Memory B cell (primary cell): ENCODE measurements at regions not wholly inside any gene's neighbourhood (a gene's known extent, or its start where the extent isn't known, plus 50 kb on each side); places are given as distances from the start of the nearest gene placed in this dataset.

Experiments
- ATAC-seq: fragments of 150-1000 bp; cut with Tn5 transposase; 2 replicates; pipeline ENCODE4 v1.10.0; 2021; ENCODE audit warnings: low read depth, mild to moderate bottlenecking, moderate library complexity
- DNase-seq, 2 donors: peaks; one replicate each; pipeline ENCODE4 v3.0.0; 2022; ENCODE audit warnings: low spot score in 2 of 2
- H3K27ac Mint-ChIP-seq: one replicate; pipeline ENCODE4 v1.8.0; 2022; ENCODE audit warnings: mild to moderate bottlenecking, moderate library complexity, mixed read lengths
- H3K27me3 Mint-ChIP-seq: one replicate; pipeline ENCODE4 v1.8.0; 2022; ENCODE audit warnings: mixed read lengths
- H3K36me3 Mint-ChIP-seq: one replicate; pipeline ENCODE4 v1.8.0; 2022; ENCODE audit warnings: mild to moderate bottlenecking, mixed read lengths
- H3K4me1 Mint-ChIP-seq: one replicate; pipeline ENCODE4 v1.8.0; 2022; ENCODE audit warnings: mixed read lengths
- H3K4me3 Mint-ChIP-seq: one replicate; pipeline ENCODE4 v1.8.0; 2022; ENCODE audit warnings: mild to moderate bottlenecking, moderate library complexity, mixed read lengths
- H3K9me3 Mint-ChIP-seq: one replicate; pipeline ENCODE4 v1.8.0; 2022; ENCODE audit warnings: mixed read lengths

DNA sequence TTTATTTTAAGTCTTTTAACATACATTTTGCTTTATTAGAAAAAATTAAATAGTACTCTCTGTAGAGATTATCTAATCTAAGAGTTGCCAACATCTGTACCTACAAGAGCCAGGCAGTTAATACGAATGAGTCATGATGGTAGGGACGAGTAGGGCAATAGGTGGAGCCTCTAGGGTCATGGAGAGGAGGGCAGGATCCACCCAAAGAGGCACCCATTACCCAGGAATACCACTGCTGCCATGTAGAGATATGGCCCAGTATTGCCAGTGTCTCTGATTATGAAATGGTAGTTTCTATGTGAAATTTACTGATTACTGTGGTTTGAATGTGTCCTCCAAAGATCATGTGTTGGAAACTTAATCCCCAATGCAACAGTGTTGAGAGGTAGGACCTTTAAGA lies 170.4 kb downstream of the PIK3R1 start:
- Mint-ChIP-seq H3K27ac (no peak overlapping the region), H3K27me3 (peaks cover 5% of the 10 kb centered on the region), H3K4me1 (no peaks in the 10 kb centered on the region), H3K9me3 (no peaks in the 10 kb centered on the region), H3K36me3 (no peaks in the 10 kb centered on the region), H3K4me3 (no peak overlapping the region)
- ATAC-seq (no peak), DNase-seq (no peak)

- Mint-ChIP-seq H3K4me1 (no peaks in the 10 kb centered on the region), H3K36me3 (no peaks in the 10 kb centered on the region), H3K27ac (no peak overlapping the region), H3K27me3 (peaks cover 5% of the 10 kb centered on the region), H3K9me3 (peaks cover 2% of the 10 kb centered on the region), H3K4me3 (no peak overlapping the region)
- ATAC-seq (no peak), DNase-seq (no peak)
Observed at GRCh38 chr5:68387074-68387796, 171.7 kb downstream of the PIK3R1 start.

- DNase-seq (no peak), ATAC-seq (no peak)
- H3K36me3 Mint-ChIP-seq, result no peaks in the 10 kb centered on the region
- H3K27me3 Mint-ChIP-seq, result peaks cover 5% of the 10 kb centered on the region
- H3K4me1 Mint-ChIP-seq, result peaks cover 4% of the 10 kb centered on the region
- H3K9me3 Mint-ChIP-seq, result peaks cover 2% of the 10 kb centered on the region
- no peak overlapping the region for H3K4me3 Mint-ChIP-seq
- H3K27ac Mint-ChIP-seq, result no peak overlapping the region
Observed at GRCh38 chr5:68389618-68390017, 174.1 kb downstream of the PIK3R1 start.

DNA sequence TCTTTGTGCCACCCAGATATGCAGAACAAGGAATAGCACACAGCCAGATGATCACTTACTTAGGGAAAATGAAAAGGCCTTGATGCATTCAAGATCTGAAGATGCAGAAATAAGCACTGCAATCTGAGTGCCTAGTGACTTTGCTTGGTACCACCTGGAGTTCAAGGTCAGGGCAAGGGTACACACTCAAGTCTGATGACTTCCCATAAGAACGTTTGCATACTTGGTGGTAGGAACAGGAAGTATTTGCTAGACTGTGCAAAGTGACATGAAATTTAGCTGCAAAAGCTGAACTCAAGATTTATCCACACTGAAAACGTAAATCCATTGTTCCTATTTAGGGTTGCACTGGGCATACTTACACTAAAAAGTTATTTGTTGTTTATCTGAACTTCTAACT lies 177.1 kb downstream of the PIK3R1 start:
- Mint-ChIP-seq H3K4me1 (peaks cover 4% of the 10 kb centered on the region), H3K4me3 (no peak overlapping the region), H3K36me3 (peaks cover 2% of the 10 kb centered on the region), H3K9me3 (peaks cover 4% of the 10 kb centered on the region), H3K27me3 (no peaks in the 10 kb centered on the region), H3K27ac (no peak overlapping the region)
- peak; percentile 57 for ATAC-seq
- DNase-seq, result no peak

GRCh38 chr5:68395302-68395701 lies 179.7 kb downstream of the PIK3R1 start:
- H3K27ac Mint-ChIP-seq, result no peak overlapping the region
- no peak overlapping the region for H3K4me3 Mint-ChIP-seq
- DNase-seq (no peak), ATAC-seq (no peak)
- H3K9me3 Mint-ChIP-seq, result peaks cover 4% of the 10 kb centered on the region
- no peaks in the 10 kb centered on the region for H3K27me3 Mint-ChIP-seq
- H3K36me3 Mint-ChIP-seq, result peaks cover 2% of the 10 kb centered on the region
- H3K4me1 Mint-ChIP-seq, result peaks cover 4% of the 10 kb centered on the region

- H3K4me1 Mint-ChIP-seq, result peaks cover 4% of the 10 kb centered on the region
- DNase-seq (no peak), ATAC-seq (no peak)
- no peak overlapping the region for H3K4me3 Mint-ChIP-seq
- peaks cover 2% of the 10 kb centered on the region for H3K36me3 Mint-ChIP-seq
- no peaks in the 10 kb centered on the region for H3K27me3 Mint-ChIP-seq
- H3K9me3 Mint-ChIP-seq, result peaks cover 4% of the 10 kb centered on the region
- no peak overlapping the region for H3K27ac Mint-ChIP-seq
Observed at GRCh38 chr5:68395926-68396511, 180.5 kb downstream of the PIK3R1 start.

DNA sequence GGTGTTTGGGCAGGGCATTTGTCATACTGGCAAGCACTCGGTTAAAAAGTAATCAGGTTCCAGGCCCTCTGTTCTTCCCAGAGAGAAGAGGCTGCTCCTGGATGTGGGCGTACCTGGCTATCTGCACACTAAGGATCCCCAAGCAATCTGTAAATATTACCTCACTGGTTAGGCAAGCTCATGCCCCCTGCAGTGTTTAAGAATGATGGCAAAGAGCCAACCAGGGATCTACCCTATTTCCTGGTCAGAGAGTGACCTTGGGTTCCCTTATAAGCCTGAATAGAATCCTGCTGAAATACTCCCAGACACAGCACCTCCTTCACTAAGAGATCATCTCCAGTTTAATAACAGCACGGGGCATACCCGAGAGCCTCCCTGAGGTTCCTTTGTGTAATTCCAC lies 181.2 kb downstream of the PIK3R1 start:
- H3K4me1 Mint-ChIP-seq, result peaks cover 4% of the 10 kb centered on the region
- peaks cover 4% of the 10 kb centered on the region for H3K9me3 Mint-ChIP-seq
- DNase-seq, result no peak
- no peak overlapping the region for H3K4me3 Mint-ChIP-seq
- no peak for ATAC-seq
- peaks cover 2% of the 10 kb centered on the region for H3K36me3 Mint-ChIP-seq
- no peaks in the 10 kb centered on the region for H3K27me3 Mint-ChIP-seq
- H3K27ac Mint-ChIP-seq, result no peak overlapping the region

- H3K27ac Mint-ChIP-seq, result no peak overlapping the region
- no peaks in the 10 kb centered on the region for H3K4me1 Mint-ChIP-seq
- no peak for ATAC-seq
- H3K36me3 Mint-ChIP-seq, result peaks cover 2% of the 10 kb centered on the region
- DNase-seq, result no peak
- peaks cover 2% of the 10 kb centered on the region for H3K9me3 Mint-ChIP-seq
- no peak overlapping the region for H3K4me3 Mint-ChIP-seq
- H3K27me3 Mint-ChIP-seq, result no peaks in the 10 kb centered on the region
Observed at GRCh38 chr5:68398146-68398812, 182.7 kb downstream of the PIK3R1 start.

GRCh38 chr5:68403301-68403700 lies 187.7 kb downstream of the PIK3R1 start:
- Mint-ChIP-seq H3K27me3 (no peaks in the 10 kb centered on the region), H3K4me1 (peaks cover 7% of the 10 kb centered on the region), H3K4me3 (no peak overlapping the region), H3K36me3 (no peaks in the 10 kb centered on the region), H3K9me3 (no peaks in the 10 kb centered on the region), H3K27ac (no peak overlapping the region)
- no peak for ATAC-seq
- DNase-seq, result no peak

- peaks cover 9% of the 10 kb centered on the region for H3K4me1 Mint-ChIP-seq
- no peak overlapping the region for H3K4me3 Mint-ChIP-seq
- H3K27me3 Mint-ChIP-seq, result no peaks in the 10 kb centered on the region
- no peaks in the 10 kb centered on the region for H3K9me3 Mint-ChIP-seq
- H3K27ac Mint-ChIP-seq, result no peak overlapping the region
- DNase-seq (no peak), ATAC-seq (no peak)
- no peaks in the 10 kb centered on the region for H3K36me3 Mint-ChIP-seq
Observed at GRCh38 chr5:68404246-68404645, 188.7 kb downstream of the PIK3R1 start.

DNA sequence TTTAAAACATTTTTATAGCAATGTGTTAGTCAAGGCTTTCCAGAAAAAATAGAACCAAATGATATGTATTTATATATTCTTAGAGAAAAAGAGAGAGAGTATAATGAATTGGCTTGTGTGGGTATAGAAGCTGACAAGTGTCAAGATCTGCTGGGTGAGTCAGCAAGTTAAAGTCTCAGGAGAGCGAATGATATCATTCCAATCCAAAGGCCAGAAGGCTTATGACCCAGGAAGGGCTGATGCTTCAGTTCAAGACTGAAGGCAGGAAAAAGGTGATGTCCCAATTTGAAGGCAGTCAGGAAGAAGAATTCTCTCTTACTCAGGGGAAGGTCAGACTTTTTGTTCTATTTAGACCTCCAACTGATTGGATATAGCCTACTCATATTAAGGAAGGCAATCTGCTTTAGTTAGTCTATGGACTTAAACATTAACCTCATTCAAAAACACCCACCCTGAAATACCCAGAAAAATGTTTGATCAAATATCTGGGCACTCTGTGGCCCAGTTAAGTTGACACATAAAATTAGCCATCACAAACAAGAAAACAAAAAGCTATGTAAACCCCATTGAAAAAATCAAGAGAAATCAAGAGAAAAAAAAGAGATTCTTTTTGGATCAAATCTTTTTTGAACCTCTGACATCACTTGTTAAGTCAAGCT lies 189.6 kb downstream of the PIK3R1 start:
- ATAC-seq (no peak), DNase-seq (no peak)
- H3K9me3 Mint-ChIP-seq, result no peaks in the 10 kb centered on the region
- peaks cover 9% of the 10 kb centered on the region for H3K4me1 Mint-ChIP-seq
- no peak overlapping the region for H3K4me3 Mint-ChIP-seq
- H3K36me3 Mint-ChIP-seq, result no peaks in the 10 kb centered on the region
- no peaks in the 10 kb centered on the region for H3K27me3 Mint-ChIP-seq
- no peak overlapping the region for H3K27ac Mint-ChIP-seq

DNA sequence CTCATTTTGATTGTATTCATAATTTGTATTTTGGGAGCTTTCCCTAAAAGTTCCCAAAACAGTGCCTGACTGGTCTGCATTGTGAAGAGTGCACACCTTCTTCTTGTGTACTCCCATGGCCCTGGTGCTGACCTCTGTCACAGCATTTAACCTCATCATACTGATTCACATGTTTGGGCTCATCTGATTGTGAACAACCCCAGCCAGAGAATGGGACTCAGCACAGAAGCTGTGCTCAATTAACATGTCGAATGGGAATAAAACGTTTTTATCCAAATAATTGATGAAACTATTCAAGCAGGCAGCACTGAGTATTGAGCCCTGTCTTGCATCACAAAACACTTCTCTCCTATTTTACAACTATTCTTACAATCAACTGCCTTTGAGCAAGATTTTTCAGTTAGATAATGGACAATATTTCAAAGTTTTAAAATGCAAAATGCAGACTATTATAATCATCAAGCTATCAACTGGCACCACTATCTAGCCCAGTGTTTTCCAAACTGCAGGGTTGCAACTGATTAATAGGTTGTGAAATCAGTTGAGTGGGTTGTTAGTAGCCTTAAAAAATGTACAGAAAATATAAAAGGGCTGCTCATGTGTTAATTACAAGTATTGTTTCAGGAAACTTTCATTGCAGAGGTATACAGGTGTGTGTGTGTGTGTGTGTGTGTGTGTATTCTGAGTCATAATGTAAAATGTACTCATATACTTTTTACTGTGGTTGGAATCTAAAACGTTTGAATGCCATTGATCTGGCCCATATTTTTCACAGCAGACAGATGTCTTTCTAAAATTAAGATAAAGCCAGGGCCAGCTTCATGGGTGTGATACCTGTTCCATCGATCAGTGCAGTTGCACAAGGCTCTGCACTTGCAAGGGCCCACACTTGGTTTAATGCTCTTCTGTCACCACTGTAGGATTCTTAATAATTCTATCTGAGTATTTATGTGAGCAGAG lies 190.5 kb downstream of the PIK3R1 start:
- peaks cover 9% of the 10 kb centered on the region for H3K4me1 Mint-ChIP-seq
- no peaks in the 10 kb centered on the region for H3K36me3 Mint-ChIP-seq
- no peaks in the 10 kb centered on the region for H3K27me3 Mint-ChIP-seq
- no peaks in the 10 kb centered on the region for H3K9me3 Mint-ChIP-seq
- ATAC-seq (no peak), DNase-seq (no peak)
- no peak overlapping the region for H3K4me3 Mint-ChIP-seq
- H3K27ac Mint-ChIP-seq, result no peak overlapping the region

- H3K4me3 Mint-ChIP-seq, result peak overlapping the region; percentile 2
- no peaks in the 10 kb centered on the region for H3K36me3 Mint-ChIP-seq
- peak overlapping the region; percentile 22 for H3K27ac Mint-ChIP-seq
- H3K4me1 Mint-ChIP-seq, result peaks cover 9% of the 10 kb centered on the region
- ATAC-seq (peak; percentile 98), DNase-seq (peak; percentile 11 to 31)
- no peaks in the 10 kb centered on the region for H3K27me3 Mint-ChIP-seq
- no peaks in the 10 kb centered on the region for H3K9me3 Mint-ChIP-seq
Observed at GRCh38 chr5:68406767-68407241, 191.2 kb downstream of the PIK3R1 start.
